ENCODE measurements at regions not wholly inside any gene's neighbourhood (a gene's known extent, or its start where the extent isn't known, plus 50 kb on each side); places are given as distances from the start of the nearest gene placed in this dataset.
A peak's percentile ranks its signal among the peaks of the same experiment; 100 is the strongest.

DNA sequence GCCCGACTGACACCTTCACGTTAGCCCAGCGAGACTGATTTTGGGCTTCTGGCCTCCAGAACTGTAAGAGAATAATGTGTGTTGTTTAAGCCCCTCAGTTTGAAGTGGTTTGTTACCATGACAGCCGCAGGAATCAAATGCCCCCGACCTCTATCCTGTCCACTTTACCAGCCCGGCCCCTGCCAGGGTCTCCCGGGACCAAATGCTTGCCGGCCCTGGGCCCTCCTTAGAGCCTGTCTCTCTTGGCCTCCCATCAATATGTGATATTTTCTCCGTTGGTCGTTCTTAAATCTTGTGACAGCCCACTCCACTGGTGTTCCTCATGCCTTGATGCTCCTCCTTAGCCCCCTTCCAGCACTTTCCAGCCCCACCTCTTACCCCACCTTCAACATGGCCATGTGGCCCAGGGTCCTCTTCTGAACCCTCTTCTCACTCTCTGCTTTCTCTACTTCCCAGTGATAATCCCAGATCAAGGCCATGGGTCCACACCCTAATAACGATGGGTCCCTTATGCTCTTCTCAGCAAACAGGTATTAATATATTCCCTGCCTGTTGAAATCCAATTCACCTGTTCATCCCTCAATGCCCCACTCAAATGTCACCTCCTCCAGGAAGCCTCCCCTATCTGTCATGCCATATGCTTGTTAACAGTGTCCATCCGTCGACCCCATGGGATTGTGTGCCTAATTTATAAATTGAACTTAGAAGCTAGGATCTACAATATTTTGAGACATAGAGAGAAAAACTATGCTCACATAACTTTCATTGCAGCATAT, 192.8 kb downstream of the ZFP36L2 start:
- WGBS (ENCODE audit: insufficient coverage, low lambda C conversion rate), result no CpG with 5 or more reads among the region's 13 CpGs
- peaks cover 39% of the 10 kb centered on the region for H3K4me1 ChIP-seq (ENCODE audit: control insufficient read depth, insufficient read depth, low read length)
- H3K27ac ChIP-seq (ENCODE audit: low read length), result no peak overlapping the region
- no peaks in the 10 kb centered on the region for H3K9me3 ChIP-seq (ENCODE audit: control insufficient read depth, low read depth, low read length)
- no peak overlapping the region for H3K4me3 ChIP-seq (ENCODE audit: low read length)
- no peaks in the 10 kb centered on the region for H3K27me3 ChIP-seq (ENCODE audit: control insufficient read depth, insufficient read depth, low read length)
- no peaks in the 10 kb centered on the region for H3K36me3 ChIP-seq (ENCODE audit: control insufficient read depth, insufficient read depth, low read length)
- DNase-seq, result no peak

DNA sequence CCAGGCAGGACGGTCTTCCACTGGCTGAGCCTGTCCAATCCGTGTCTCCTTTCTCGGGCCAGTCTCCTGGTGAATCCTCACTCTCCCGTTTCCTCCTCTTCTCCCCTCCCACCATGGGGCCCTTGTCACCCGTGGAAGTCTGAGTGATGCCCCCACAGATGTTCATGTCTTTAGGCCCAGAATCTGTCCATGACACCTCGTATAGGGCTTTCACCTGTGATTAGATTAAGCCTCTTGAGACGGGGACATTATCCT, 193.5 kb downstream of the ZFP36L2 start:
- Histone ChIP-seq H3K36me3 (ENCODE audit: control insufficient read depth, insufficient read depth, low read length) (no peaks in the 10 kb centered on the region), H3K27me3 (ENCODE audit: control insufficient read depth, insufficient read depth, low read length) (no peaks in the 10 kb centered on the region), H3K9me3 (ENCODE audit: control insufficient read depth, low read depth, low read length) (no peaks in the 10 kb centered on the region), H3K27ac (ENCODE audit: low read length) (peak overlapping the region; percentile 69), H3K4me1 (ENCODE audit: control insufficient read depth, insufficient read depth, low read length) (peaks cover 35% of the 10 kb centered on the region), H3K4me3 (ENCODE audit: low read length) (no peak overlapping the region)
- no peak for DNase-seq
- WGBS (ENCODE audit: insufficient coverage, low lambda C conversion rate), result 100% methylated on average over 1 of the region's 7 CpGs

DNA sequence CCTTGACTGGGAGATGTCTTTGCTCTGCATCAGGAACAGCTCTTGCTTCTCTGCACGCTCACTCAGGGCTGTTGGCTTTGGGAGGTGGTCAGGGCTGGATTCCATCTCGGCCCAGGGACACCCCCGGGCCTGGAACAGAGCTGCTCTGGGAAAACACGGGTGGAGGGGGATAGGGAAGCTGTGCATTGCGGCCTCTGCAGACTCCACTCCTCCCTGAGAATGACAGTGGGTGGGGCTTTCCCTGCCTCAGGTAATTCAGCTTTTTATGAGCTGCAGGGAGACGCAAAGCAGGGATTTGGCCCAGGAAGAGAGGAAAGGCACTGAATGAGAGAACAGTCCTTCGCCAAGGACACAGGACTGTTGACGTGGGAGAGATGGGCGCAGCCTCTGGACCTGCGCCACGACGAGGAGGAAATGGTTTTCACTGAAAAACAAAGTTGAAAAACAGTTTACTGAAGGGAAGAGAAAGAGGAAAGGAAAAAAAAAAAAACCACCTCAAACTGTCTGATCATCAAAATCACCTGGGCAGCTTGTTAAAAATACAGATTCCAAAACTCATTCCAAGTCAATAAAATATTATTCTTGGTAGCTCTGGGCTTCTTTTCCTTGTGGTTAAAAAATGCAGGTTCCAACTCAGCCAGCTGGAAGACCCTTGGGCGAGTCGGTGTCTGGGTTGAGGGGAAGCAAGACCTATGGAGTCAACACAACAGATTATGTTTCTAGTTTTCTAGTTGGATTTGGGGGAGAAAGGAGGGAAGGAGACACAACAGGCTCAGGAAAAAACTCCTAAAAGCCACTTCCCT, 194.0 kb downstream of the ZFP36L2 start:
- Histone ChIP-seq H3K4me3 (ENCODE audit: low read length) (no peak overlapping the region), H3K27ac (ENCODE audit: low read length) (peak overlapping the region; percentile 69), H3K36me3 (ENCODE audit: control insufficient read depth, insufficient read depth, low read length) (no peaks in the 10 kb centered on the region), H3K9me3 (ENCODE audit: control insufficient read depth, low read depth, low read length) (no peaks in the 10 kb centered on the region), H3K27me3 (ENCODE audit: control insufficient read depth, insufficient read depth, low read length) (no peaks in the 10 kb centered on the region), H3K4me1 (ENCODE audit: control insufficient read depth, insufficient read depth, low read length) (peaks cover 35% of the 10 kb centered on the region)
- WGBS (ENCODE audit: insufficient coverage, low lambda C conversion rate), result 36% methylated on average over 6 of the region's 14 CpGs
- peak; percentile 66 to 84 for DNase-seq

DNA sequence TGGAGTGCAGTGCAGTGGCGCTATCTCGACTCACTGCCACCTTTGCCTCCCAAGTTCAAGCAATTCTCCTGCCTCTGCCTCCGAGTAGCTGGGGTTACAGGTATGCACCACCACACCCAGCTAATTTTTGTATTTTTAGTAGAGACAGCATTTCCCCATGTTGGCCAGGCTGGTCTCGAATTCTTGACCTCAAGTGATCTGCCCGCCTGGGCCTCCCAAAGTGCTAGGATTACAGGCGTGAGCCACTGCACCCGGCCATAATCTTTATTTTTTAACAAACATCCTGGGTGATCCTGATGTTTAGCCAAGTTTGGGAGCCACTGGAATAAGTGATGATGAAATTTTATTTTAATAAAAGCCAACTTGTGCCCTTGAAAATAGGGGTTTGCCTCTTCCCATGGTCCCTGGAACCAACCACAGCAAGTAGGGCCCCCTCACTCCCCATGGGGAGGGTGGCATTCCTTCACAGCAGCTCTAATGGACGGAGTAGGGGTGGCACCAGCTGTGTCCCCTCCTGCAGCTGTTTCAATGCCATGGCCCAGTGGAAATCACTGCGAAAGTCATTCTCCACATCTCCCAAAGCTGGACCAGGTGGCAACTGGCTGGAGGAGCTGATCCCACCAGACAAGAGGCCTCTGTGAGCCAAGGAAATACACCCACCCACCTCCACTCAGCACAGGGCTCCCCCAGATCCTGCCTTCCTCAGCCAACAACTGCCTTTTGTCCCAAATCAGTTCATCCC, 194.8 kb downstream of the ZFP36L2 start:
- peak overlapping the region; percentile 69 for H3K27ac ChIP-seq (ENCODE audit: low read length)
- WGBS (ENCODE audit: insufficient coverage, low lambda C conversion rate), result no CpG with 5 or more reads among the region's 9 CpGs

DNA sequence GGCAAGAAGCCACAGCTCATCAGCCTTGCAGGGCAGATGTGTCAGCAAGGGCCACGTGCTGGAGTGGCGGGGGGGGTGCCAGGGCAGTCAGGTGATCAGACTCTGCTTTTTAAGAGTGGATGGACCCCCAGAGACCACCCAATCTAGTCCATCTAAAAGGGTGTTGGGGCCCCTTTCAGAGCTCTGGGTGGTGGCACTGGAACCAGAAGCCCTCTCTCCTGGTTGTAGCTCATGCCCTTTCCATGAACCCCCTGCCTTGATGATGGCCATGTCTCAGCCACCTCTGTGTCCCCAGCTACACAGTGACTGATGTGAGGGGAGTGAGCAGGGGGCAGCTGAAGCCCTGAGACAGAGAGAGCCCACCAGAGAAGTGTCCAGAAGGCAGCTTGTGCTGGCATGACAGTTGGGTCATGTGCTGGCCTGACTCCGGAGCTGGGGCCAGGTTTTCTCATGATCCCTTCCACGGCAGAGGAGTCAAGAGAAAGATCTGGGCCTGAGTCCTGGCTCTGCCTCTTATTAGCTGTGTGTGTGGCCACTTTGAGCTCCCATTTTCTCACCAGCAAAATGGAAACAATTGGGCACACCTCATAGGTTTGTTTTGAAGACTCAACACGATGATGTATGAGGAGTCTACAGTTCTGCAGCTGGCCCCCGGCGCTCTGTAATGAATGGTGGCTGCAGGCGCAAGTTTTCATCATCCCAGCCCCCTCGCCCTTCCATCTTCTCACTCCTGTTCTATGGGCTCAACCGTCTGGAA, 195.7 kb downstream of the ZFP36L2 start:
- H3K9me3 ChIP-seq (ENCODE audit: control insufficient read depth, low read depth, low read length), result no peaks in the 10 kb centered on the region
- H3K4me1 ChIP-seq (ENCODE audit: control insufficient read depth, insufficient read depth, low read length), result peaks cover 52% of the 10 kb centered on the region
- H3K27me3 ChIP-seq (ENCODE audit: control insufficient read depth, insufficient read depth, low read length), result no peaks in the 10 kb centered on the region
- no peaks in the 10 kb centered on the region for H3K36me3 ChIP-seq (ENCODE audit: control insufficient read depth, insufficient read depth, low read length)
- H3K27ac ChIP-seq (ENCODE audit: low read length), result no peak overlapping the region
- no peak overlapping the region for H3K4me3 ChIP-seq (ENCODE audit: low read length)
- WGBS (ENCODE audit: insufficient coverage, low lambda C conversion rate), result no CpG with 5 or more reads among the region's 10 CpGs
- DNase-seq, result no peak

More for the DNA sequence above, 194.8 kb downstream of the ZFP36L2 start:
- no peak for DNase-seq
- H3K9me3 ChIP-seq (ENCODE audit: control insufficient read depth, low read depth, low read length), result no peaks in the 10 kb centered on the region
- no peak overlapping the region for H3K4me3 ChIP-seq (ENCODE audit: low read length)
- H3K36me3 ChIP-seq (ENCODE audit: control insufficient read depth, insufficient read depth, low read length), result no peaks in the 10 kb centered on the region
- peaks cover 42% of the 10 kb centered on the region for H3K4me1 ChIP-seq (ENCODE audit: control insufficient read depth, insufficient read depth, low read length)
- no peaks in the 10 kb centered on the region for H3K27me3 ChIP-seq (ENCODE audit: control insufficient read depth, insufficient read depth, low read length)

DNA sequence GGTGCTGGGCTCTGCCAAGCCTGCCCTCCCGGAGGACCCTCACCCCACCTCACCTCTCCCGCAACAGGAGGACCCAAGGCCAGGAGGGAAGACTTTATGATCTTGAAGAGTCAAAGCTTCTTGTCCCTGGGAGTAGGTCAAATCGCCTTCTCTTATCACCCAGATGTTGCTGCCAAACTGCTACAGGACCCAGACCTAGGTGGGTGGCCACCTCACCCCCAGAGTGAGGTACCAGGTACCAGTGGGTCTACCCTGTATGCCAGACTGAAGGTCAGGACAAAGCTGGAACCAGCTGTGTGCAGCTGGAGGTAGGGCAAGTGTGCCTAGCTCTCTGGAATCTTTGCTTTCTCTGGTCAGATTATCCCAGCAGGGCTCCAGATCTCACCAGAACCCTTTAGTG, 197.2 kb downstream of the ZFP36L2 start:
- H3K4me1 ChIP-seq (ENCODE audit: control insufficient read depth, insufficient read depth, low read length), result peaks cover 63% of the 10 kb centered on the region

DNA sequence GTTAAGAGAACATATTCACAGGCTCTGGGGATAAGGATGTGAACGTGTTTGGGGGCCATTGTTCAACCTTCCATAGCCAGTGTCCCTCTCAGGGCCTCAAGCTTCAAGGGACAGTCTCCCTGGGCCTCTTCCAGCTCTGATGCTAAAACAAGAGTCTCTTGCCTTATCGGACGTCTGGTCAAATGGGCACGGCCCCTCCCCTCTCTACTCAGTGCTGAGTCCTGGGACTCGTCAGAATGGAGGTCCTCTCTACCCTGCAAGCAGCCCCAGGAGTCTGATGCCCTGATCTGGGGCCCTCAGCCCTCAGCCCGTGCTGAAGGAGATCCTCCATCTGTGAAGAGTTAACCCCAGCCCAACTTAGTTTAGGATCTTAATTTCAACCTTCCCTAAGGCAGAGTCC, 198.2 kb downstream of the ZFP36L2 start:
- H3K27ac ChIP-seq (ENCODE audit: low read length), result no peak overlapping the region

More for the DNA sequence above, 197.2 kb downstream of the ZFP36L2 start:
- H3K9me3 ChIP-seq (ENCODE audit: control insufficient read depth, low read depth, low read length), result peaks cover 2% of the 10 kb centered on the region
- no peaks in the 10 kb centered on the region for H3K27me3 ChIP-seq (ENCODE audit: control insufficient read depth, insufficient read depth, low read length)
- no peak overlapping the region for H3K4me3 ChIP-seq (ENCODE audit: low read length)
- no peak for DNase-seq
- H3K27ac ChIP-seq (ENCODE audit: low read length), result no peak overlapping the region
- no peaks in the 10 kb centered on the region for H3K36me3 ChIP-seq (ENCODE audit: control insufficient read depth, insufficient read depth, low read length)
- WGBS (ENCODE audit: insufficient coverage, low lambda C conversion rate), result no CpG with 5 or more reads among the region's 3 CpGs

DNA sequence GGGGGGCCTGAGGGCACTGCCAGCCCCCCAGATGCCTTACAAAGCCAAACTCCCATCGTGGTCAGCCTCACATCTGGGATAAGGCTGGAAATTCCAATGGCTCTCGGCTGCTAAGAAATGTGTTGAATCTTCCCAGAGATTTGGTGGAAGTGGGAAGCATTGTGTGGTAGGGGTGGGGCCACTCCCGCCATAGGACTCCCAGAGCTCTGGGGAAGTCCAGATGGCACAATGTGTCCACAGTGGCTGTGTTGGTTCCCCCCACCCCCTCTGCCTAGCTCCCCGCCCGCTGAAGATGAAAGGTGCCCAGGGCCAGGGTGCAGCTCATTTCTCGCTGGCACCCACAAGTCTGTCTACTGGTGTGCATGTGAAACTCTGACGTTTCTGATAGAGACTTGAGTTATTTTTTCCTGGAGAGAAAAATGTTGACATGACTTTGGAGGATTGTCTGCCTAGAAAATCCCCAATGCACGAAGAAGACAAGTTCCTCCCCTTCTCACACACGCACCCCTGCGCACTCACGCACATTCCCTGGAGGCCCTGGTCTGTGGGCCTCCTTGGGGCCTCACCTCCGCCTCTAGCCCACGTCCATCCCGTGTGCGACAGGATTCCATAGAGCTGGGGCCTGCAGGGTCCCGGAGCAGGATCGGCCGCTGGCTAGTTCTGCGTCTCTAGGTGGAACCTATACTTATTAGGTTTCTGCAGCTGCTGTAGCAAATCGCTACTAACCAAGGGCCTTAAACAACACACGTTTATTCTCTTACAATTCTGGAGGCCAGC, 199.1 kb downstream of the ZFP36L2 start:
- Histone ChIP-seq H3K27ac (ENCODE audit: low read length) (no peak overlapping the region), H3K27me3 (ENCODE audit: control insufficient read depth, insufficient read depth, low read length) (no peaks in the 10 kb centered on the region), H3K9me3 (ENCODE audit: control insufficient read depth, low read depth, low read length) (peaks cover 2% of the 10 kb centered on the region), H3K36me3 (ENCODE audit: control insufficient read depth, insufficient read depth, low read length) (no peaks in the 10 kb centered on the region), H3K4me1 (ENCODE audit: control insufficient read depth, insufficient read depth, low read length) (peaks cover 59% of the 10 kb centered on the region), H3K4me3 (ENCODE audit: low read length) (no peak overlapping the region)
- WGBS (ENCODE audit: insufficient coverage, low lambda C conversion rate), result 40% methylated on average over 1 of the region's 21 CpGs
- no peak for DNase-seq

More for the DNA sequence above, 198.2 kb downstream of the ZFP36L2 start:
- WGBS (ENCODE audit: insufficient coverage, low lambda C conversion rate), result no CpG with 5 or more reads among the region's 6 CpGs
- DNase-seq, result no peak
- Histone ChIP-seq H3K4me1 (ENCODE audit: control insufficient read depth, insufficient read depth, low read length) (peaks cover 63% of the 10 kb centered on the region), H3K4me3 (ENCODE audit: low read length) (no peak overlapping the region), H3K27me3 (ENCODE audit: control insufficient read depth, insufficient read depth, low read length) (no peaks in the 10 kb centered on the region), H3K9me3 (ENCODE audit: control insufficient read depth, low read depth, low read length) (peaks cover 2% of the 10 kb centered on the region), H3K36me3 (ENCODE audit: control insufficient read depth, insufficient read depth, low read length) (no peaks in the 10 kb centered on the region)

DNA sequence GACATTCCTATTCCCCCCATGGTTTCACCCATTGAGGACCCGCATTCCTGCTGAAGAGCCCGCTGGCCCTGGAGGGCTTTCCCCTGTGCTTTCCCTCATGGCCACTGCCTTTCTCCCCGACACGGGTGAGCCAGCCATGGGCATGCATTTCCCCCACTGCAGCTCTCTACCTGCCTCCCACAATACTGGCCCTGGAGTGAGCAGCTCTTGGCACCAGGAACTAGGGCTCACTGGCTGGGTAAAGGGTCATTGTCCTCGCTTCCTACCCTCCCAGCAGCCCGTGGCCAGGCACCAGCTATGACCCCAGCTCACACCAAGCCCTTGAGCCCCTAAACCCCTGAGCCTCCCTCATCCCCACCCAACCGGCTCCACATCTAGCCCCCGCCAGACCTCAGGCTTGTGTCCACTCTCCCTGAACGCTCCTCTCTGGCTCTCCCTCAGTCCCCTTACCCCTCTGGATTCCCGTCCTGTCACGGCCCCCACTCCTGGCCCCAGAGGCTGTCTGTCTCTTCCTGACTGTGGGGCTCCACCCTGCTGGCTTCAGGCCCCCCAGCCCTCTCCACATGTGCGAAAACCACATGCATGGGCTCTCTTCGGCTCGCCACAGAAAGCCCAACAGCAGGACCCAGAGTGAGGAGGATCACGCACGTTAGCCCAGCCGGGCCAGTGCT, 199.8 kb downstream of the ZFP36L2 start:
- Histone ChIP-seq H3K9me3 (ENCODE audit: control insufficient read depth, low read depth, low read length) (peaks cover 10% of the 10 kb centered on the region), H3K27me3 (ENCODE audit: control insufficient read depth, insufficient read depth, low read length) (no peaks in the 10 kb centered on the region), H3K4me1 (ENCODE audit: control insufficient read depth, insufficient read depth, low read length) (peaks cover 57% of the 10 kb centered on the region), H3K4me3 (ENCODE audit: low read length) (no peak overlapping the region), H3K27ac (ENCODE audit: low read length) (no peak overlapping the region), H3K36me3 (ENCODE audit: control insufficient read depth, insufficient read depth, low read length) (no peaks in the 10 kb centered on the region)
- no peak for DNase-seq
- WGBS (ENCODE audit: insufficient coverage, low lambda C conversion rate), result 100% methylated on average over 2 of the region's 17 CpGs

Measured in large intestine (tissue), 3 donors.